ENCODE measurements at regions not wholly inside any gene's neighbourhood (a gene's known extent, or its start where the extent isn't known, plus 50 kb on each side); places are given as distances from the start of the nearest gene placed in this dataset.
A peak's percentile ranks its signal among the peaks of the same experiment; 100 is the strongest.

DNA sequence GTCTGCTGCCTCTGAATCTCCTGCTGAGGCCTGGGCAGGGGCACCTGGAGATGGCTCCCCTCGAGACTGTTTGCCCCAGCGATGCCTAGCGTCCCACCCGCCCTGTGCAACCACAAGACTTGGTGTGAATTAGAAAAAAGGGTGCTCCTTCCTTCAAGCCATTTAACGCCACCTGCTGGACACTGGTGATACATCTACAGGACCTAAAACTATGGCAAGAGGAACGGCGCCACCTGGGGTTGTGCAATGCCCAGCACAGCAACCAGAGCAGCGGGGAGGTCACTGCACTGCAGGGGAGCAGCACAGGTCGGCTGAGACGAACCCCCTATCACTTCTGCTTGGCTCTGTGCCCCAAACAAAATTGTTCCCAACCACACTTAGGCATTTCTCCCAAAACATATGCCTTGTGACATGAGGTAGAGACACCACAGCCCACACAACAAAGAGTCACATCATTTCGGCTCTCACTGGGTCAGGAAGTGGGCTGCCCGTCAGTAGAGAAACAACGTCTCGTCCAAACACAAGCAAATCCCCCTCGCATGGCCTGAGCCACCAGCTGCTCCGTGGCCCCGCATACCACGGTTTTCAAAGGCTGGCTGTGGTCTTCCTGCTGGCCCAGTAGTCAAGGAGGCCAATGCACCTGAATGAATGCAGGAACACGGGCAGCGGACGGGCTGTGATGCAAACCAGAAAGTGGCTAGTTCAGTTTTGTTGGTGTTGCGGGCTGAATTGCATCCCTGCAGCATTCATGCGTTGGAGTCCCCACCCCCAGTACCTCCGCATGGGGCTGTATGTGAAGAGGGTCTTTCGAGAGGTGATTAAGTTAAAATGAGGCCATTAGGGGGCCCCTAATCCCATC lies 171.9 kb downstream of the SHANK2 start:
- TF ChIP-seq CTBP2 (IDR thresholded peaks at IDR 0.05; ENCODE audit: borderline replicate concordance, insufficient read depth, insufficient read length, low read length), result no peak
- TF ChIP-seq EZH2 (IDR thresholded peaks at IDR 0.05; ENCODE audit: low read depth, low read length, severe bottlenecking), result no peak
- TF ChIP-seq FOSL1 (IDR thresholded peaks at IDR 0.05; ENCODE audit: insufficient read depth, low read depth, low read length), result no peak
- peak; percentile 48; the same call in 1 of the 2 replicates for TF ChIP-seq GABPA (IDR thresholded peaks at IDR 0.05; ENCODE audit: borderline replicate concordance, insufficient read depth, low read length)
- no peak for TF ChIP-seq BRCA1 (IDR thresholded peaks at IDR 0.05; ENCODE audit: low read depth, low read length)
- peak; percentile 96 to 100 (median 99) for TF ChIP-seq CTCF (IDR thresholded peaks at IDR 0.05; ENCODE audit: control extremely low read depth in 1 of 3, insufficient read depth in 1 of 3, low read depth in 1 of 3, low read length in 3 of 3)
- no peak for TF ChIP-seq RNF2 (IDR thresholded peaks at IDR 0.05; ENCODE audit: borderline replicate concordance, low read depth, low read length, missing control alignments, poor library complexity, severe bottlenecking)
- TF ChIP-seq POLR2A (IDR thresholded peaks at IDR 0.05; ENCODE audit: control extremely low read depth in 1 of 2, low read depth in 2 of 2, low read length in 2 of 2), result no peak

Measured in H1 (cell line).